SKM-1 treated with dmso at 0.1 percent for 144 hours (cell line): ENCODE measurements at regions not wholly inside any gene's neighbourhood (a gene's known extent, or its start where the extent isn't known, plus 50 kb on each side); places are given as distances from the start of the nearest gene placed in this dataset.
"Not testable (repeated sequence)": the region's sequence is repeated elsewhere in the genome, so short reads cannot be mapped to it uniquely, and the experiment has no call there.

Experiments
- DNase-seq: peaks from one replicate; lab custom pipeline; 2025; ENCODE audit not compliant: unreplicated experiment; lab: John Stamatoyannopoulos, UW

GRCh38 chr14:45727133-45727532 lies 474.1 kb upstream of the MIS18BP1 start:
- no peak for DNase-seq

- DNase-seq, result no peak
Observed at GRCh38 chr14:45721472-45721871, 468.5 kb upstream of the MIS18BP1 start.

- DNase-seq, result no peak
Observed at GRCh38 chr14:45716572-45716971, 463.6 kb upstream of the MIS18BP1 start.

- no peak for DNase-seq
Observed at GRCh38 chr14:45715946-45716345, 462.9 kb upstream of the MIS18BP1 start.

- no peak for DNase-seq
Observed at GRCh38 chr14:45709541-45709940, 456.5 kb upstream of the MIS18BP1 start.

- no peak for DNase-seq
Observed at GRCh38 chr14:45705940-45706534, 453.0 kb upstream of the MIS18BP1 start.

- no peak for DNase-seq
Observed at GRCh38 chr14:45699471-45699870, 446.5 kb upstream of the MIS18BP1 start.

GRCh38 chr14:45698462-45699134 lies 445.6 kb upstream of the MIS18BP1 start:
- DNase-seq, result no peak

- no peak for DNase-seq
Observed at GRCh38 chr14:45686771-45687170, 433.8 kb upstream of the MIS18BP1 start.

GRCh38 chr14:45680531-45680930 lies 427.5 kb upstream of the MIS18BP1 start:
- no peak for DNase-seq

GRCh38 chr14:45679853-45680252 lies 426.9 kb upstream of the MIS18BP1 start:
- DNase-seq, result no peak

GRCh38 chr14:45678163-45678562 lies 425.2 kb upstream of the MIS18BP1 start:
- DNase-seq, result no peak

- DNase-seq, result no peak
Observed at GRCh38 chr14:45673420-45673819, 420.4 kb upstream of the MIS18BP1 start.

- DNase-seq, result no peak
Observed at GRCh38 chr14:45664668-45665356, 411.8 kb upstream of the MIS18BP1 start.

- DNase-seq, result no peak
Observed at GRCh38 chr14:45658917-45659299, 405.9 kb upstream of the MIS18BP1 start.

GRCh38 chr14:45658226-45658916 lies 405.4 kb upstream of the MIS18BP1 start:
- DNase-seq, result no peak

GRCh38 chr14:45651890-45652289 lies 398.9 kb upstream of the MIS18BP1 start:
- DNase-seq, result no peak

- no peak for DNase-seq
Observed at GRCh38 chr14:45650754-45651153, 397.8 kb upstream of the MIS18BP1 start.

- no peak for DNase-seq
Observed at GRCh38 chr14:45649051-45649450, 396.0 kb upstream of the MIS18BP1 start.

- no peak for DNase-seq
Observed at GRCh38 chr14:45641541-45641940, 388.5 kb upstream of the MIS18BP1 start.

GRCh38 chr14:45634651-45635441 lies 381.8 kb upstream of the MIS18BP1 start:
- not testable (repeated sequence) for DNase-seq
